IMR-90 (cell line): ENCODE measurements at regions not wholly inside any gene's neighbourhood (a gene's known extent, or its start where the extent isn't known, plus 50 kb on each side); places are given as distances from the start of the nearest gene placed in this dataset.

Source experiments
- ATAC-seq: fragments of 200-7000 bp; cut with Tn5 transposase; 2 replicates; pipeline ENCODE4 v1.9.1; 2020; ENCODE audit warnings: low read depth, mild to moderate bottlenecking, moderate library complexity
- BruUV-seq: library from RNA; stranded (reverse); fragments of 400-500 nt; replicated peaks from 2 replicates; lab custom pipeline; 2021; lab: Mats Ljungman, UMichigan
- CTCF ChIA-PET: fragments of 300-600 bp; formaldehyde crosslinking; extraction: SDS; loops from one replicate; lab custom pipeline; 2021; ENCODE audit warnings: antibody characterized with exemption; lab: Yijun Ruan, JAX
- POLR2A ChIA-PET: fragments of 300-600 bp; sonication (Branson Sonifier 250); formaldehyde crosslinking; loops from one replicate; lab custom pipeline; 2022; ENCODE audit warnings: antibody characterized with exemption; ENCODE audit not compliant: unreplicated experiment; lab: Charles Lee
- DNase-seq: peaks from one replicate; pipeline ENCODE4 v3.0.0; 2013
- H2AFZ ChIP-seq: replicated peaks from 2 replicates; pipeline ENCODE3; 2013; ENCODE audit warnings: low read length, mild to moderate bottlenecking; ENCODE audit not compliant: poor library complexity
- H2AK5ac ChIP-seq: 2 replicates; pipeline ENCODE4 v1.6.1; 2013; ENCODE audit warnings: low read depth, low read length, inconsistent platforms
- H2AK9ac ChIP-seq: replicated peaks from 2 replicates; pipeline ENCODE3; 2013; ENCODE audit warnings: mild to moderate bottlenecking, low read depth, low read length, moderate library complexity; ENCODE audit not compliant: poor library complexity
- H2BK120ac ChIP-seq: 2 replicates; pipeline ENCODE4 v1.6.1; 2013; ENCODE audit warnings: low read depth, low read length, inconsistent platforms
- H2BK15ac ChIP-seq: 3 replicates; pipeline ENCODE4 v1.6.1; 2013; ENCODE audit warnings: low read depth, low read length, inconsistent platforms
- H2BK20ac ChIP-seq: 2 replicates; pipeline ENCODE4 v1.6.1; 2013; ENCODE audit warnings: low read depth, mild to moderate bottlenecking, inconsistent platforms, low read length, moderate library complexity
- H2BK5ac ChIP-seq: 2 replicates; pipeline ENCODE4 v1.6.1; 2013; ENCODE audit warnings: mild to moderate bottlenecking, low read depth, low read length, inconsistent platforms; ENCODE audit not compliant: poor library complexity, severe bottlenecking
- H3K14ac ChIP-seq: replicated peaks from 2 replicates; pipeline ENCODE4 v1.6.1; 2013; ENCODE audit warnings: low read depth, low read length, inconsistent platforms
- H3K18ac ChIP-seq: 2 replicates; pipeline ENCODE4 v1.6.1; 2013; ENCODE audit warnings: low read depth, low read length, control low read depth
- H3K23ac ChIP-seq: 2 replicates; pipeline ENCODE4 v1.6.1; 2013; ENCODE audit warnings: low read depth, low read length, inconsistent platforms
- H3K27ac ChIP-seq: 2 replicates; pipeline ENCODE4 v1.5.1; 2013; ENCODE audit warnings: mild to moderate bottlenecking, control low read depth, low read length; ENCODE audit not compliant: insufficient read depth
- H3K27me3 ChIP-seq: 2 replicates; pipeline ENCODE4 v1.6.1; 2013; ENCODE audit warnings: low read length; ENCODE audit not compliant: control insufficient read depth, insufficient read depth
- H3K36me3 ChIP-seq: 2 replicates; pipeline ENCODE4 v1.6.1; 2013; ENCODE audit warnings: low read length, mixed read lengths; ENCODE audit not compliant: control insufficient read depth, insufficient read depth
- H3K4ac ChIP-seq: 2 replicates; pipeline ENCODE4 v1.6.1; 2013; ENCODE audit warnings: low read depth, low read length, inconsistent platforms
- H3K4me1 ChIP-seq: 2 replicates; pipeline ENCODE4 v1.6.1; 2013; ENCODE audit warnings: low read length, mixed read lengths; ENCODE audit not compliant: control insufficient read depth, insufficient read depth
- H3K4me2 ChIP-seq: 2 replicates; pipeline ENCODE4 v1.6.1; 2013; ENCODE audit warnings: low read depth, mild to moderate bottlenecking, control low read depth, low read length, moderate library complexity
- H3K4me3 ChIP-seq: 2 replicates; pipeline ENCODE4 v1.5.1; 2013; ENCODE audit warnings: low read depth, mild to moderate bottlenecking, control low read depth, low read length, moderate library complexity; ENCODE audit not compliant: insufficient read depth
- H3K56ac ChIP-seq: 2 replicates; pipeline ENCODE4 v1.6.1; 2013; ENCODE audit warnings: low read length, inconsistent platforms; ENCODE audit not compliant: insufficient read depth; ENCODE audit errors: extremely low read depth
- H3K79me1 ChIP-seq, 2 experiments: 2 replicates each; pipeline ENCODE4 v1.6.1; 2013; ENCODE audit warnings: low read length in 2 of 2, inconsistent platforms in 1 of 2, low read depth in 1 of 2
- H3K9ac ChIP-seq: 2 replicates; pipeline ENCODE4 v1.6.1; 2013; ENCODE audit warnings: low read depth, low read length, control low read depth
- H3K9me1 ChIP-seq: 2 replicates; pipeline ENCODE4 v1.6.1; 2013; ENCODE audit warnings: low read length, inconsistent platforms; ENCODE audit not compliant: insufficient read depth
- H3K9me3 ChIP-seq: 2 replicates; pipeline ENCODE4 v1.6.1; 2013; ENCODE audit warnings: low read length; ENCODE audit not compliant: control insufficient read depth, insufficient read depth
- H4K20me1 ChIP-seq: 2 replicates; pipeline ENCODE4 v1.6.1; 2013; ENCODE audit warnings: low read length, inconsistent platforms; ENCODE audit not compliant: insufficient read depth
- H4K5ac ChIP-seq: 2 replicates; pipeline ENCODE4 v1.6.1; 2013; ENCODE audit warnings: mild to moderate bottlenecking, low read depth, low read length, control low read depth
- H4K8ac ChIP-seq, 2 experiments: 2 replicates each; pipeline ENCODE4 v1.6.1; 2013; ENCODE audit warnings: low read depth in 2 of 2, low read length in 2 of 2, control low read depth in 1 of 2, inconsistent platforms in 1 of 2
- H4K91ac ChIP-seq: 2 replicates; pipeline ENCODE4 v1.6.1; 2013; ENCODE audit warnings: low read depth, low read length, inconsistent platforms; ENCODE audit not compliant: insufficient read depth
- BHLHE40 ChIP-seq: fragments of 150-350 bp; IDR thresholded peaks from 2 replicates; pipeline ENCODE4 v1.6.1; 2016; ENCODE audit warnings: mild to moderate bottlenecking, low read depth, low read length
- CEBPB ChIP-seq: IDR thresholded peaks from 2 replicates; pipeline ENCODE4 v1.6.1; 2012; ENCODE audit warnings: low read depth, low read length, improper control_type of control experiment
- CHD1 ChIP-seq: IDR thresholded peaks from 2 replicates; pipeline ENCODE4 v1.6.1; 2012; ENCODE audit warnings: low read depth, low read length, improper control_type of control experiment
- CTCF ChIP-seq: conservative IDR thresholded peaks from 2 replicates; pipeline ENCODE4 v1.5.1; 2012; ENCODE audit warnings: mild to moderate bottlenecking, low read depth, low read length, improper control_type of control experiment
- ELK1 ChIP-seq: fragments of 150-350 bp; IDR thresholded peaks from 2 replicates; pipeline ENCODE4 v1.6.1; 2016; ENCODE audit warnings: low read depth, mild to moderate bottlenecking, low read length, moderate library complexity, borderline replicate concordance
- MAFK ChIP-seq: IDR thresholded peaks from 2 replicates; pipeline ENCODE4 v1.6.1; 2012; ENCODE audit warnings: low read depth, low read length, improper control_type of control experiment
- MAZ ChIP-seq: IDR thresholded peaks from 2 replicates; pipeline ENCODE4 v1.6.1; 2012; ENCODE audit warnings: low read depth, mild to moderate bottlenecking, low read length, improper control_type of control experiment, moderate library complexity, borderline replicate concordance
- MXI1 ChIP-seq: IDR thresholded peaks from 2 replicates; pipeline ENCODE4 v1.6.1; 2012; ENCODE audit warnings: low read depth, mild to moderate bottlenecking, low read length, moderate library complexity, borderline replicate concordance
- POLR2A ChIP-seq: IDR thresholded peaks from 2 replicates; pipeline ENCODE4 v1.6.1; 2012; ENCODE audit warnings: mild to moderate bottlenecking, low read depth, low read length
- RAD21 ChIP-seq: IDR thresholded peaks from 2 replicates; pipeline ENCODE4 v1.6.1; 2012; ENCODE audit warnings: low read length, improper control_type of control experiment
- RCOR1 ChIP-seq: IDR thresholded peaks from 2 replicates; pipeline ENCODE4 v1.6.1; 2012; ENCODE audit warnings: mild to moderate bottlenecking, low read length, improper control_type of control experiment; ENCODE audit not compliant: insufficient replicate concordance
- RFX5 ChIP-seq: IDR thresholded peaks from 2 replicates; pipeline ENCODE4 v1.8.0; 2012; ENCODE audit warnings: low read depth, mild to moderate bottlenecking, low read length, moderate library complexity
- SMC3 ChIP-seq: fragments of 150-350 bp; IDR thresholded peaks from 2 replicates; pipeline ENCODE4 v1.6.1; 2016; ENCODE audit warnings: low read depth, mild to moderate bottlenecking, antibody characterized with exemption, low read length, moderate library complexity
- WGBS, 2 experiments: methylation state at CpG; one replicate each; pipeline versions ENCODE4 v1.1.5 to v1.1.7; 2013; ENCODE audit warnings: missing lambda C conversion rate in 2 of 2; ENCODE audit not compliant: insufficient read length in 1 of 2; ENCODE audit errors: extremely low coverage in 2 of 2; 5-methylcytosine and 5-hydroxymethylcytosine counted together
- dilution Hi-C: fragments of 300-500 bp; cut with HindIII; formaldehyde crosslinking; loops from one replicate; pipeline ENCODE4 v1.14.3; 2018; ENCODE audit warnings: low sequenced_read_pairs; ENCODE audit not compliant: unreplicated experiment
- in situ Hi-C: fragments of 300-500 bp; cut with MboI; formaldehyde crosslinking; loops from 3 replicates; pipeline ENCODE4 v1.14.3; 2019; ENCODE audit warnings: low sequenced_read_pairs, inconsistent platforms, mixed read lengths
- intact Hi-C: fragments of 100-400 bp; cut with micrococcal nuclease; formaldehyde crosslinking; loops from 2 replicates; pipeline ENCODE4 v1.10.0; 2022

GRCh38 chr2:236670235-236670620, 100.6 kb downstream of the ACKR3 start:
- in situ Hi-C loops, result no loop called here
- H3K27ac ChIP-seq, result no peak overlapping the region
- CTCF ChIA-PET, result no interaction called here
- H3K27me3 ChIP-seq, result peaks cover 5% of the 10 kb centered on the region
- no peak overlapping the region for H4K91ac ChIP-seq
- ATAC-seq (no peak), DNase-seq (no peak)
- H3K9ac ChIP-seq, result no peak overlapping the region
- no peaks in the 10 kb centered on the region for H4K20me1 ChIP-seq
- no peak overlapping the region for H2AK9ac ChIP-seq
- no peak overlapping the region for H3K4ac ChIP-seq
- H3K14ac ChIP-seq, result no peak overlapping the region
- no peak overlapping the region for H2BK120ac ChIP-seq
- H3K79me1 ChIP-seq, result no peaks in the 10 kb centered on the region
- peaks cover 15% of the 10 kb centered on the region for H3K9me3 ChIP-seq
- H2BK5ac ChIP-seq, result no peak overlapping the region
- dilution Hi-C loops, result no loop called here
- H3K56ac ChIP-seq, result no peak overlapping the region
- no peaks in the 10 kb centered on the region; the same call in 1 of the 2 replicates for H3K4me1 ChIP-seq
- no peak overlapping the region for H2AK5ac ChIP-seq
- H3K4me3 ChIP-seq, result no peak overlapping the region
- no peaks in the 10 kb centered on the region for H3K9me1 ChIP-seq
- no peaks in the 10 kb centered on the region for H3K36me3 ChIP-seq
- POLR2A ChIA-PET, result no interaction called here
- WGBS, 2 experiments, result 65% methylated on average over 4 of the region's 6 CpGs; no CpG with 5 or more reads in 1 of the 2 experiments
- H2BK20ac ChIP-seq, result no peak overlapping the region
- no peak overlapping the region for H3K4me2 ChIP-seq
- intact Hi-C loops, result no loop called here
- TF ChIP-seq BHLHE40, result no peak
- TF ChIP-seq CHD1, result no peak
- no peak for TF ChIP-seq ELK1
- TF ChIP-seq MAFK, result no peak
- no peak for TF ChIP-seq SMC3
- no peak for TF ChIP-seq RFX5
- TF ChIP-seq CTCF, result no peak
- no peak for TF ChIP-seq CEBPB
- TF ChIP-seq RAD21, result no peak
- TF ChIP-seq POLR2A, result no peak
- TF ChIP-seq MXI1, result no peak
- no peak for TF ChIP-seq RCOR1
- TF ChIP-seq MAZ, result no peak
- H2BK15ac ChIP-seq, result no peak overlapping the region
- H3K23ac ChIP-seq, result no peak overlapping the region
- H4K5ac ChIP-seq, result no peak overlapping the region
- H3K18ac ChIP-seq, result no peak overlapping the region
- no peak overlapping the region for H2AFZ ChIP-seq
- no TSS peak for BruUV-seq
- H4K8ac ChIP-seq, result no peak overlapping the region
